GM12878 (cell line): ENCODE measurements at regions not wholly inside any gene's neighbourhood (a gene's known extent, or its start where the extent isn't known, plus 50 kb on each side); places are given as distances from the start of the nearest gene placed in this dataset.

Experiments
- BCLAF1 ChIP-seq: fragments of 450-650 bp; IDR thresholded peaks from 2 replicates; pipeline ENCODE4 v1.6.1; 2017; ENCODE audit warnings: antibody characterized with exemption, mild to moderate bottlenecking, moderate library complexity
- CHD1 ChIP-seq: IDR thresholded peaks from 2 replicates; pipeline ENCODE4 v1.6.1; 2012; ENCODE audit warnings: low read depth, low read length, improper control_type of control experiment
- FOS ChIP-seq: IDR thresholded peaks from 3 replicates; pipeline ENCODE4 v1.6.1; 2011; ENCODE audit warnings: borderline replicate concordance; ENCODE audit not compliant: insufficient read length; ENCODE audit errors: extremely low read depth
- HSF1 ChIP-seq: fragments of 150-350 bp; IDR thresholded peaks from 2 replicates; pipeline ENCODE4 v1.6.1; 2014; ENCODE audit warnings: mild to moderate bottlenecking, low read depth, low read length
- KLF5 ChIP-seq: fragments of 450-650 bp; IDR thresholded peaks from 2 replicates; pipeline ENCODE4 v1.6.1; 2014; ENCODE audit warnings: mild to moderate bottlenecking; ENCODE audit not compliant: partially characterized antibody
- PAX5 ChIP-seq: IDR thresholded peaks from 2 replicates; pipeline ENCODE4 v1.6.1; 2011; ENCODE audit warnings: low read depth, low read length, borderline replicate concordance
- POLR2AphosphoS5 ChIP-seq: IDR thresholded peaks from 2 replicates; pipeline ENCODE4 v1.6.1; 2011; ENCODE audit warnings: mild to moderate bottlenecking, low read length, inconsistent platforms
- RELA ChIP-seq: fragments of 450-650 bp; IDR thresholded peaks from 2 replicates; pipeline ENCODE4 v1.8.0; 2014; ENCODE audit warnings: borderline replicate concordance; ENCODE audit not compliant: partially characterized antibody
- SMAD5 ChIP-seq: IDR thresholded peaks from 2 replicates; pipeline ENCODE4 v1.6.1; 2016; ENCODE audit warnings: antibody characterized with exemption, low read depth
- SMARCA5 ChIP-seq: fragments of 450-650 bp; IDR thresholded peaks from 2 replicates; pipeline ENCODE4 v1.6.1; 2017; ENCODE audit warnings: mild to moderate bottlenecking
- ZBTB33 ChIP-seq: fragments of 450-650 bp; IDR thresholded peaks from 2 replicates; pipeline ENCODE4 v1.6.1; 2017; ENCODE audit warnings: mild to moderate bottlenecking

- TF ChIP-seq BCLAF1 (no peak), RELA (no peak), SMAD5 (no peak), POLR2AphosphoS5 (no peak), PAX5 (no peak), ZBTB33 (no peak), KLF5 (no peak), HSF1 (no peak), FOS (no peak), CHD1 (no peak), SMARCA5 (no peak)
These were observed 62.9 kb upstream of the IL17B start (continued) for GRCh38 chr5:149441986-149442385.
